Superior temporal gyrus (tissue), 1 donor: ENCODE measurements at regions not wholly inside any gene's neighbourhood (a gene's known extent, or its start where the extent isn't known, plus 50 kb on each side); places are given as distances from the start of the nearest gene placed in this dataset.
"Not testable (repeated sequence)": the region's sequence is repeated elsewhere in the genome, so short reads cannot be mapped to it uniquely, and the experiment has no call there.

ENCODE experiments used
- DNase-seq: peaks from one replicate; pipeline ENCODE4 v3.0.0-alpha.2; 2016; ENCODE audit errors: extremely low spot score

DNA sequence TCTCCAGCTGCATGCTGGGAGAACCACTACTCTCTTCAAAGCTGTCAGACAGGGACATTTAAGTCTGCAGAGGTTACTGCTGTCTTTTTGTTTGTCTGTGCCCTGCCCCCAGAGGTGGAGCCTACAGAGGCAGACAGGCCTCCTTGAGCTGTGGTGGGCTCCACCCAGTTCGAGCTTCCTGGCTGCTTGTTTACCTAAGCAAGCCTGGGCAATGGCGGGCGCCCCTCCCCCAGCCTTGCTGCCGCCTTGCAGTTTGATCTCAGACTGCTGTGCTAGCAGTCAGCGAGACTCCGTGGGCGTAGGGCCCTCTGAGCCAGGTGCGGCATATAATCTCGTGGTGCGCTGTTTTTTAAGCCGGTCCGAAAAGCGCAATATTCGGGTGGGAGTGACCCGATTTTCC is 215.0 kb downstream of the STIM2 start:
- DNase-seq, result not testable (repeated sequence)

DNA sequence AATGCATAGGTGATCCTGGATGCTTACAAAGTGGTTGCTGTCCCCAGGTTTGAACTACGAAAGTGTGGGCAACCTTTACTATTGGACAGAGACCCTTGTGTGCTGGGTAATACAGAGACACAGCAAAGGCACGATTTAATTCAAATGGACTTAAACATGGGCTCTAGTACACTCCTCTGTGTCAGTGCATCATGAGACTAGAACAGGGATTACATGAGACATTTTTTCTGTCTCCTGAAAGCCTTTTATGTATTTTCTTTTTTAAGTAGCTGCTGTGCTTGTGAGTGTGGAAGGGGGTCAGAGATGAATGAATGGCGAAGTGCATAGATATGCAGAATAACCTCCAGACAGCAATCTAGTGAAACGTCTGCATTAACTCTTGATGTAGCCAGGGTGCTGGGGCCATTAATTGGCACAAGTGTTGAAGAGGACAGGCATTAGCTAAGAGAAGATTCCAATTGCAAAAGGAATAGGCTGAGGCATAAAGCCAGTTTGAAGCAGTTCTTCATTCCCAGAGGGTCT is 218.4 kb downstream of the STIM2 start:
- no peak for DNase-seq

DNA sequence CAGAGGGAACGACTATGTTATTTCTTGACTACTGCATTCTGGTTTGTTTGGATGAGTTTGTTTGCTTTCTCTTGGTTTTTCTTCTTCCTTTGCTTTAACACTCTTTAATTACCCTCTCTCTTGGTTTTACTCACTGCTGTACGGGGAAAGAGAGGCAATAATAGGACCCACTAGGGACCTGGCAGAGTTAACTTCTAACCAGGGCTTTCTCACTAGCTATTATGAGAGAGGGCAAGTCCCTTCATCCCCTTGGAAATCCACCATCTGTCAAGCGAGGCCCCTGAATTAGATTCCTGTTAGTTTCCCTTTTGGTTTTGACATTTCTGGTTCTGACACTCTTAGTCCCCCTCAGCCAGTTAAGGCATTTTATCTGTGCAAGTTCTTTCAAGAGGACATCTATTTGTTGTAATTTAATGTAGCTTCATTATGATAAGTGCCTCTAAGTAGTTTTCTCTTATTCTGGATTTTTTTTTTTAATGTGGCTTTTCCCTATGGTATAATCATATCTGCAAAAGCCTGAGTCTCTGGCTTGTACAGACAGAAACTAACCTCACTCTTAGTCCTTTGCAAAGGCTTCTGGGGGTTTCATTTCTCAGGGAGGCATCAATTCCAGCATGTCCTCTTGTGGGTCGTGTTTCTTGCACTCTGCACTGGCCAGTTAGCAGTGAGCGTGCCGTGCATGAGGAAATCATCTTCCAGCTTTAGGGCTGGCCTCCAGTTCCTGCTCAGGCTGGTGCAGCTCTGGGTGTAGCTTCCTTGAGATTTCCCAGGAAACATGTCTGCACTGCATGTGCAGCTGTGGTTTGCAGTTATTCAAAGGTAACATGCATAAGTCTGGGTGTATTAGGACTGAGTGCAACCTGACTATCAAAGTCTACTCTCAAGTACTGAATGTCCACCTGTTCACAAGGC is 221.3 kb downstream of the STIM2 start:
- DNase-seq, result no peak

DNA sequence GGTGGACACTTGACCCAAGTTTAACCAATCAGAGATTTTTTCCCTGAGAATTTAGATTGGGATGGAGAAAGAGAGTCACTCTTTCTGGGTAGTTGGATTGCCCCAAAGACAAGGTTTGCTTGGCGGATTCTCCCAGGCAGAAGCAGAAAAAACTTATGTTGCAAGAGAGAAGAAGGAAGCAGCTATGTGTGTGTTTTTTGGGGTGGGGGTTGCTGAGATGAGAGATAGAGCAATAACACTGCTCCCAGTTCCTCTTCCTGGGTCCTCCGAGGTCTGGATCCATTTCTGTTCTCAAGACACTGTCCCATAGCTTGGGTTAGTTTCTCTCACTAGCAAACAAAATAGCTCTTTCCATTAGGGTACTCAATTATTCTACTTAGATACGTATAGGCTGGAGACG is 222.1 kb downstream of the STIM2 start:
- DNase-seq, result no peak

DNA sequence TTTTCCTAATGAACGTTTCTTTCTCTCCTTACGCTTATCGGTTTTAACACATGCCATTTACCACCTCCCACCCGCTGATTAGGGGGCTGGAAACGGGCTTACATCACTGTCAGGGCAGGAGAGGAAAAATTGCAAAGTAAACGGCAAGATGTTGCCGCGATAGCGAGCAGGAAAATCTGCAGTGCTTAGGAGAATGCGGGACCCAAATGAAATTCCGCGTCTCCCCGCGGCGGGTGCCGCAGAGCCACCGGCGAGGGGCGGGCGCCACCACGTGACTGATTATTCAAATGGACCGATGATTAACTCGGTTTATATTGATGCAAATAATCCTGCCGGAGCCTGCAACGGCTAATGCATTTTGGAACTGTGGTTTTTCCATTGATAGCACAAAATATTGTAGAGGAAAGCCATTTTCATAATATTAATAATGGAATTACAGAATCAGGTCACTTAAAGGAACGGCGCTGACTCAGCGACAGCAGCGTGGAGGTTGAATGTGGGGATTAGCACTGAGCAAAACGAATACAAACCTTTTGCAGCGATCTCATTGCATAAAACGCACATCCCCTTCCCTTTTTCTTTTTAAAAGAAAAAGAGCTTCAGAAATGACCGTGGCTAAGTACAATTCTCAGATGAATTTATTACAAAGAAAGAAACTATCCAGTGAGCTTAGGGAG is 224.2 kb downstream of the STIM2 start:
- peak; percentile 80 for DNase-seq

DNA sequence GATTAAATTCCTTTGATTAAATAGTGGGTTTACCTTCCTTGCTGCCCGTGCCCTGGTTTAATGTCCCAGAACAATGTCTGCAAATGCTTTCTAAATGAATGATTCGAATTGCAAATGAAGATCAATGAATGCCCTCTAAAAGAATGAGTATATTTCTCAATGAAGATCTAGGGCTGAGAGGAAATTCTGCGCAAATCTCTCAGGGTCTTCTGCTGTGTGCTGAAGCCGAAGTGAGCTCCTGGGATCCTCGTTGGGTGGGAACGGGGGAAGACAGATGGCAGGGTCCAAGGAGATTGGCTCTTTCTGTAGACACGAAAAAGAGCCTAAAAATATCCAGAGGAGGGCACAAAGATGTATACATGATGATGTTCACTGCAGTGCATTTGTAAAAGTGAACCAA is 224.8 kb downstream of the STIM2 start:
- no peak for DNase-seq

DNA sequence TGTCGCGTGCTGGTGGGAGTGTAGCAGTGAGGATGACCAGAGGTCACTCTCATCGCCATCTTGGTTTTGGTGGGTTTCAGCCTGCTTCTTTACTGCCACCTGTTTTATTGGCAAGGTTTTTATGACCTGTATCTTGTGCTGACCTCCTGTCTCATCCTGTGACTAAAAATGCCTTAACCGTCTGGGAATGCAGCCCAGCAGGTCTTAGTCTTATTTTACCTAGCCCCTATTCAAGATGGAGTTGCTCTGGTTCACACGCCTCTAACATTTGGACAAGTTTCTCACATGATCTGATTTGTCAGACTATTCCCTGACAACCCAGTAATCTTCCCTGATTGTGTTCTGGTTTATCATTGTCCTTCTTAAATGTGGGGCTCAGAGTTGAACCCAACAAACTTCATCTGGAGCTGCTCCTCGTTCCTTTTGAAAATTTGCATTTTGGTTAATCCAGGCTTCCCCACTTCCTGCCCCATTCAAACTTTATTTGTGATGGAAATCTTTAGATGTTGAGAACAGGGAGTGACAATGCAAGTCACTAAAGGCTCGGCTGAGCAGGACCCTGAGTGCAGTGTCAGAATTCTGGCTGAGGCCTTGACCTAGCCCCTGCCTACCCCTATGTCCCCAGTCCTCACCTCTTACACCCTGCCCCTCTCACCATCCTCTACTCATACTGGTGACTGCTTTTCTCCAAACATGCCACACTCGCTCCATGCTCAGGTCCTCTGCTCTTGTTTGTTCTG is 226.8 kb downstream of the STIM2 start:
- no peak for DNase-seq

DNA sequence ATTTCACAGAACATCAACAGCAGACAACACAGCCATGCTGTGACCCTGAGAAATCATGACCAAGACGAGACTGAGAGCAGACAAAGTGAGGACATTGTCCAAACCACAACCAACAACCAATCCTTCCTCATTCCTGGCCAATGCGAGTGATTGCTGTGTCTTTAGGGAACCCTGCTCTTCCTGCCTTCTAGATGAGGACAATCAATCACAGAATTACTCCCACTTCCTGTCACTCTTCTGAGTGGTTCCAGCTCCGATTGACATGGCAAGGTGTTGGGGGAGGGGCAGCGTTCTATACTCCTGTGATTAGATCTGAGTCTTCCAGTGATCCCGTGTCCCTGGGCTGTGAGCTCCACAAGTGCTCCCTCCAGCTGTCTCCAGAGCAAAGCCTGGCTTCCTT is 227.8 kb downstream of the STIM2 start:
- DNase-seq, result no peak

DNA sequence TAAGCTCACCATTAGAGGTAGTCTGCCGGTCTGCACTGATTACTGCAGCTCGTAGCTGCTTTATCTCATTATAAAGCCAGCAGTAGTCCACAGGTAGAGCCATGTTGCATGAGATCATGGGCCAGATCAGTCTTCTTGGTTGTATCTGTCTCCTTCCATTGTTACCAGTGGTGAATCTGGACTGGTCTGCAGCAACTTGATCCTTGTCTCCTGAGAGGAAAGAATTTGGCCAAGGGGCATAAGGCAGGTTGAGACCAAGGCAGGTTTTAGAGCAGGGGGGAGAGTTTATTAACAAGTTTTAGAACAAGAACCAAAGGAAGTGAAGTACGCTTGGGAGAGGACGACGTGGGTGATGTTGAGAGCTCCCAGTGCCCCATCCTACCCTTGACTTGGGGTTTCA is 228.5 kb downstream of the STIM2 start:
- DNase-seq, result no peak

DNA sequence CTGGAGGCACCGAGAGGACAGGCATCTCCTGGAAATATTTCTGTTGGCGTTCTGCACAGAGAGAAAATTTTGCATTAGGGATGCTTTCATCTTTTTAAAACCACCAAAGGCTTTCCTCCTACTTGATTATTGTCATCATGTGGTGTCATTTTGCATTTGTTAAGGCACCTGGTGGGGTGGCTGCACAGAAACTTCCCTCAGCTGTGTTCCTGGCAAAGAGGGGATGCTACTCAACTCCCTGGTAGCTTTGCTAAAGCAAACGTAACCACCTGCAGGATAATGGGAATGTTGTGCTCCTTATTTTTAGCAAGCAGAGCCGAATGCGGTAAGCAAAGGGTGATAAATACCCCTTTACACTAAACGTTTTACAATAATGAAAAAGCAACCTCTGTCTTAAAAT is 229.8 kb downstream of the STIM2 start:
- no peak for DNase-seq

DNA sequence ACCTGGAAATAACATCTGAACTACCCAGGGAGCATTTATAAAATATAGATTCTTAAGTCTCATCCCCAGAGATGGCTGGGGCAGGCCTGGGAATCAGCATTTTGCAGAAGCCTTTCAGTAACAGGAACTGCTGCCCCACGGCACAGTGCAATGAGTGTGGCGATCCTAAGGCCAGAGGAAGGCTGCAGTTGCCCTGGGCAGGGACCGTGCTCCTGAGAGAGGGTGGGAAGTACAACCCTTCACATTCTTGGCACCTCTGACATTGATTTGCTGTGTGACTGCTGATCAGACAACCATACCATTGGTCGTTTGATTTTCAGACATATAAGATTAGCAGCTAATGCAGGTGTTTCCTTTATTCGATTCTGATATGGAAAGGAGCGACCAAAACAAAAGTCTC is 233.6 kb downstream of the STIM2 start:
- DNase-seq, result no peak

DNA sequence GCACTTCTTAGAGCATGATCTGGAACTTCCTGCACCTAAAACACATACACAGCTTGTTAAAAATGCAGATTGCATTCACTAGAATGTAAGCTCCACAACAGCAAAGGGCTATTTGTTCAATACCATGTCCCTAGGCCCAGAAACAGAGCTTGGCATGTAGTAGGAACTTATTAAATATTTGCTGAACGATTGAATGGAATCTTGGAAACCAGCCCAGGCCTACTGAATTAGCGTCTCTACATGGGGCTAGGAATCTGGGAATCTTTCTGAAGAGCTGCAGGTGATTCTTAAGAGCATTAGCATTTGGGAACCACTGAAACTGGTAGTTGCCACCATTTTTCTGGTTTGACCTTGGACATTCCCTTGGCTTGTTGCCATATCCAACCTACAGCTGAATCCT is 234.1 kb downstream of the STIM2 start:
- no peak for DNase-seq

DNA sequence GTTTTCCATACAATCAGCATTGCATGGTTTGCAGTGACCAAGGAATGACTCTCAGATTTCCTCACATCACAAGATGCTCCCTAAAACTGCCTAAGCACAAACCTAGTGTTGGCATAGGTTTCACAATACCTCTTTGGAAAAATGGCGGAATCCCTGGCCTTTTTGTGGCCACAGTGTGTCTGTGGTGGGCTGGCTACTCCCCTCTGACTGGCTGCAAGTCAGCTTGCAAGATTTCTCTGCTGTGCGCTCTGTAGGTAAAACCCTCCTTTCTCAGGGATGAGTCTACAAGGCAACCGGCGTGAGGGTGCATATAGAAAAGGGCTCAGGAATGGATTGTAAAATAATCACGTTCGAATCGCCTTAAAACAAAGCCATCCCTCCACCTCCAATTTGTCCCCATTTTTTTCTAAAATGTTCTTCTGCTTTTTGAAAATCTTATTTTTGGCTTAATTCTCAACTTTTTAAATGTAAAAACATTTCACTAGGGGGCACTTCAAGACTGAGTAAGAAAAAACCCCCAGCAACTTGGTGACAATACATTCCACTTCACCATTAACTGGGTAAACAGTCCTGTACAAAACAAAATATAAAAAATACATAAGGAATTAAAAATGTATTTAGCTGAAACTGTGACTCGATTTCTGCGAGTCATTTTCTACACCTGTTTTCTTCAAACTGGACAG is 235.6 kb downstream of the STIM2 start:
- no peak for DNase-seq

DNA sequence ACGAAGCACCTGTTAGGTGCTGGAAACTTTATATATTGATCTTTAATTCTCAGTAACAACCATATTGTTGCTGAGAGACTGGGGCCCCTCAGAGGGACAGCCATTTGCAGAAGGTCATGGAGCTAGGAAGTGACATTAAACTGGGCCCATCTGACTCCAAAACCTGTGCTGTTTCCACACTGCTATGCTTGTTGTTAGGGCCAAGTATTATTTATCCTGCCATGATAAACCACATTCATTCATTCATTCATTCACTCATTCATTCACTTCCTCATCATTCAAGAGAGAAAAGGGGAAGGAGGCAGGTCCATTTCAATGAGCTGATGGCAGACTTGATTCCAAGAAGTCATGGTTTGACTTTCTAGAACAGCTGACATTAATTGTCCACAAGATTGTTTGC is 237.4 kb downstream of the STIM2 start:
- no peak for DNase-seq

DNA sequence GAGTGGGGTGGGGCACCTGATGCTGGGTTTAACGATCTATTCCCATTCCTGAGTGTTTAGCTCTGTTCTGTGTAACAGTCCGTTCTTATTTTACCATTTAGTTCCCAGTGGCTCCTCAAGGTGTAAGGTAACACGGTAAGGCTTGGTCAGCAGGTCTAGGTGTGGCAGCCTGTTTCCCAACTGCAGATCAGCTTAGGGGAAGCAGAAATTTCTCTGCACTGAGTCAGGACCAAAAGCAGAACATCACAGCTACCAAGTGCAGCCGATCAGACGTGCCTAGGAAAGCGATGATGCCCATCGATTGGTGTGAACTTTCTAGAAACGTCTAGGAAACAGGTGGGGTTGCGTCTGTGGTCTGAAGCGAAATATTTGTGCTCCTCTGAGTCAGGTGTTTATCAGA is 240.1 kb downstream of the STIM2 start:
- no peak for DNase-seq

DNA sequence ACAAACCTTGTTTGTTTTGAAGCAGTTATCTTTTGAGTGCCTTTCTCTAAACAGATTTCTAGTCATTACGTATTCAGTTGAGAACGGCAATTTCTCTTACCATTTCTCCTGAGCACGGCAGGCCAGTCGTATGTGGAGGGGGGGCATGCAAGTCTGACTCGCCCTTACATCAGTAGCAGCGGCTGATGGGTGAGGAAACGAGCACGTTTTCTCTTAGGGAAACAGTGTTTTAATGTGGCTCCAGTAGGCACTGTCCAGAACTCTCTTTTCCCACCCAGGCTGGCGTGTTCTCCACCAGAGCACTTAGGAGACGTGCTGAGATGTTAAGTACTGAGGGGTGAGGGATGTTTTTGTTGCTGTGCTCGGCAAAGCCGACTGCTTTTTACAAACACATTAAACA is 240.5 kb downstream of the STIM2 start:
- no peak for DNase-seq

DNA sequence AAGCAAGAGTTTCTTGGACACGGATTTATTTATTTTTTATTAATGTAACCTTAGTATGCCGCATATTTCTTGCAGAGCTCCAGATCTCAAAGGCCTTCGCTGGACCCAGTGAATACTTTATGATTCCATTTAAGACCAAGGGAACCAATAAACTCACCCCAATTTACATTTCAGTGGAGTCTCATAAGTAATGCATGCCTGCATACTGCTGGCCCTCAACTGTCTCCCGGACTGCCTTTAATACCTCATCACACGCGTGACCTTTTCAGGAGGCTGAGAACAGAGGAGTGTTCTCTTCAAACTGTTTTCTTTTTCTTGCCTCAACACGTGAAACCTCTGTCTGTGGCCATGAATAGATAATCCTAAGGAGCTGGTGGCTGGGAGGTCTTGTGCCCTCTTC is 240.9 kb downstream of the STIM2 start:
- DNase-seq, result no peak

DNA sequence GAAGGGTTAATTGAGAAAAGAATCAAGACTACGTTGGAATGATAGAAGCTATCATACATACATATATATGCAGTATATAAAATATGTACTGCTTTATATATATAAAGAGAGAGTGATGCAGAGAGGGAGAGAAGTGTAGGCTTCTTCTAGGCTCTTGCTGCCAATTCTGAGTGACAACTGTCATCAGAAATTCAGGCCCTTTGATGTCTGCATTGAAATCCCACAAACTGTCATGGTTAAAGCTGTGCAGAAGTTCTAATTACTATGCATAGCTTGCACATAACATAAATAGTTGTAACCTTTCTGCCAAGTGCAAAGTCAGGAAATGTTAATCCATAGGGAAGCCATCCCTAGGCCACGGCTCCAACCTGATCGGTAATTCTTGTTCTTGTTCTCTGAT is 251.0 kb downstream of the STIM2 start:
- DNase-seq, result no peak

DNA sequence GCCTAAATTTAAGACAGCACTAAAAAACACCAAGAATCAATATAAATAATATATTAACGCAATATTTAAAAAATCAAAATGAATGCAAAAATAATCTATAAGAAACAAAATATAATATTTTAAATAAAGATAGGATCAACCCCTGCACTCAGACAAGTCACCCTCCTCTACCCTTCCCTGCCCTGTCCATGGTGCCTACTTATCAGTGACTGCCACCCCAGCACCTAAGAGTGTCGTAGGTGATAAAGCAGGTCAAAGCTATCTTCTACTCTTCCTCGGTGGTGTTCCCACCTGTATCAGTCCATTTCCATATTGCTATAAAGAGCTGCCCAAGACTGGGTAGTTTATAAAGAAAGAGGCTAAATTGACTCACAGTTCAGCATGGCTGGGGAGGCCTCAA is 251.9 kb downstream of the STIM2 start:
- DNase-seq, result no peak

DNA sequence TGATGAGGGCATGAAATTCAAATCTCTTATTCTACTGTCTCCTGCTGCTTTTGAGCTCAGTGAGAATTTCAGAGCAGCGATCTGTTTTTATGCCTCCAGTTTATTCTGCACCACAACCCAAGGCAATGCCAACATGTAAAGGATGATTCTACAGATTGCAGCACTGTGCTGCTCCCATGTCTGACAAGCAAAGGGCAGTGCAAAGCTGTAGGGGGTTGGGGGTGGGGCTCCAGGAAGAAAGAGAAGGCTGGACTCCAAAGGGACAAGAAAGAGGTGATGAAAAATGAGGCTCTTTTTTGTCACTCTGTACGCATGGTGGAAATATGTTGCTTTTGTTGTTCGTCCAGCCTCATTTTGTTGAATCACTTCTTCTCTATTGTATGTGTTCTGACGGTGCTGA is 254.6 kb downstream of the STIM2 start:
- no peak for DNase-seq

DNA sequence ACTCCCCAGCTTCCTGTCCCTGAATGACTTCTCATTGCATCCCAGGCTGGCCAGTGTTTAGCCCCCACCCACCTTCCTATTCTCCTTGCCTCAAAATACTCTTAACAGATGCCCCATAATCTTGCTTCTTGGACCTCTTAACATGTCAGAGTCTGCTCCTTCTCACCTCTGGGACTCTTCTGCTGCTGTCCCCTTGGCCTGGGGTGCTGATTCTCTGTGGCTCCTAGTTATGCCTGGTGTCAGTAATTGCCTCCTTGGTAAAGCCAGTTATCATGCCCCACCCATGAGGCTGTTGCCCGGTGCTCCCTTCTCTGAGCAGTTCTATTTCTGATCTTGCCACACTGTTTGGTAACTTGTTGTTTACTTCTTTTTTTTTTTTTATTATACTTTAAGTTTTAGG is 256.8 kb downstream of the STIM2 start:
- DNase-seq, result no peak

DNA sequence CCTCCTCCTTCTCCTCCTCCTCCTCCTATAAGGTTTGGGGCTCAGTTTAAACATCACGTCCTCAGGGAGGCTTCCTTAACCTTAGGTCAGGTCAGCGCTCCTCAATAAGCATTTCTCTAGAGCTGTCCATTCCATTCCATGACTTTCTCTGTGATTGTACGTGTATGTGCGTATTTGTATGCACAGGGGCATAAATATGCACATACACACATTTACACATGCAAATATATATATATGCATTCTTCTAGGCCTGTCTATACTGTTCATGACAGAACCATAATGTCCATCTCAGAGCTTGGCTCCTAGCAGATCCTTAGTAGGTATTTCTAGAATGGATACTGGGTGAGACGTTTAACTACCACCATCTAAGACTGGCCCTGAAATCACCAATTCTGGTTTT is 258.6 kb downstream of the STIM2 start:
- DNase-seq, result no peak
